ENCODE measurements at regions not wholly inside any gene's neighbourhood (a gene's known extent, or its start where the extent isn't known, plus 50 kb on each side); places are given as distances from the start of the nearest gene placed in this dataset.
"Not testable (repeated sequence)": the region's sequence is repeated elsewhere in the genome, so short reads cannot be mapped to it uniquely, and the experiment has no call there.

GRCh38 chr14:97994020-97994531, 1196.9 kb downstream of the VRK1 start:
- TF ChIP-seq, protein P1, sequence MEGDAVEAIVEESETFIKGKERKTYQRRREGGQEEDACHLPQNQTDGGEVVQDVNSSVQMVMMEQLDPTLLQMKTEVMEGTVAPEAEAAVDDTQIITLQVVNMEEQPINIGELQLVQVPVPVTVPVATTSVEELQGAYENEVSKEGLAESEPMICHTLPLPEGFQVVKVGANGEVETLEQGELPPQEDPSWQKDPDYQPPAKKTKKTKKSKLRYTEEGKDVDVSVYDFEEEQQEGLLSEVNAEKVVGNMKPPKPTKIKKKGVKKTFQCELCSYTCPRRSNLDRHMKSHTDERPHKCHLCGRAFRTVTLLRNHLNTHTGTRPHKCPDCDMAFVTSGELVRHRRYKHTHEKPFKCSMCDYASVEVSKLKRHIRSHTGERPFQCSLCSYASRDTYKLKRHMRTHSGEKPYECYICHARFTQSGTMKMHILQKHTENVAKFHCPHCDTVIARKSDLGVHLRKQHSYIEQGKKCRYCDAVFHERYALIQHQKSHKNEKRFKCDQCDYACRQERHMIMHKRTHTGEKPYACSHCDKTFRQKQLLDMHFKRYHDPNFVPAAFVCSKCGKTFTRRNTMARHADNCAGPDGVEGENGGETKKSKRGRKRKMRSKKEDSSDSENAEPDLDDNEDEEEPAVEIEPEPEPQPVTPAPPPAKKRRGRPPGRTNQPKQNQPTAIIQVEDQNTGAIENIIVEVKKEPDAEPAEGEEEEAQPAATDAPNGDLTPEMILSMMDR (IDR thresholded peaks at IDR 0.05; ENCODE audit: insufficient read depth, low read length, poor library complexity, severe bottlenecking): no peak
- Histone ChIP-seq H3K36me3 (ENCODE audit: control insufficient read depth, insufficient read depth, low read length) (no peaks in the 10 kb centered on the region), H3K4me3 (replicated peaks; ENCODE audit: low read depth, low read length) (no peak overlapping the region), H3K27me3 (replicated peaks; ENCODE audit: control insufficient read depth, insufficient read depth, low read length) (no peaks in the 10 kb centered on the region)
- no peak for DNase-seq (ENCODE audit: extremely low read depth, insufficient read length)

DNA sequence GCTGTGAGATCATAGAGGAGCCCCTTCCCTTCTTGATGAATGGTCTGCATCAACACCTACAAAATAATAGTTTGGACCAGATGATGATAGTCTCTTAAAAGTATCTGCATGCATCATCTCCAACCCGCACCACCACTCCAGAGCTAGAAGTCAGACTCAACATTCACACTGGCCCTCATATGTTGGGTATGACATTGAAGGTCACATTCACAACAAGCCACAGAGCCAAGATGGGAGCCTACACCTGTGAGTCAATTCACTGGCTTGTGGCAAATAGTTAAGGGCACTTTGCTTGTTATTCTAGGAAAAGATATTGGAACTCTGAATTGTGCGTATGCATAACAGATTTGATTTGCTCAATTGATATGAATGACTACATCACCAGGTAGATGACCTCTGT, 1197.9 kb downstream of the VRK1 start:
- no peak for DNase-seq (ENCODE audit: extremely low read depth, insufficient read length)
- TF ChIP-seq, protein P1 (IDR thresholded peaks at IDR 0.05; ENCODE audit: insufficient read depth, low read length, poor library complexity, severe bottlenecking): no peak
- H3K36me3 ChIP-seq (ENCODE audit: control insufficient read depth, insufficient read depth, low read length): no peaks in the 10 kb centered on the region
- H3K27me3 ChIP-seq (replicated peaks; ENCODE audit: control insufficient read depth, insufficient read depth, low read length): no peaks in the 10 kb centered on the region
- no peak overlapping the region for H3K4me3 ChIP-seq (replicated peaks; ENCODE audit: low read depth, low read length)

DNA sequence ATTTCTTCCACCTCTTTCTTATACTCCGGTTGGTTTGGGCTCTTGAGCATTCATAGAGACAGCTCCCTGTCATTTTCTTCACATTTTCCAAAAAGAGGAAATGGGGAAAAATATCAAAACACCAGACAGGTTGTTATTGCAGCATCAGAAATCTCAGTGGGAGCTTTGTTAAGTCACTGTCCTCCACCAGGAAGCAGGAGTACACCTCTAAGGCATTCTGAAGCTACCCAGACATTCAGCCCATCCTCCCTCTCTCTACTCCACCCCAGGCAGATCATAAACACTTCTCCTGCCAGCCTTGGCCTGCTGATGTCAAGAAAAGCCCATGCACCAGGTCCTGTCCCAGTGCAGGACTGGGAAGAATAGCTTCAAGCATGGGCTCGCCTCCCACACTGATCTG, 1198.3 kb downstream of the VRK1 start:
- H3K36me3 ChIP-seq (ENCODE audit: control insufficient read depth, insufficient read depth, low read length): no peaks in the 10 kb centered on the region
- no peak for DNase-seq (ENCODE audit: extremely low read depth, insufficient read length)
- TF ChIP-seq, protein P1 (IDR thresholded peaks at IDR 0.05; ENCODE audit: insufficient read depth, low read length, poor library complexity, severe bottlenecking): no peak
- H3K27me3 ChIP-seq (replicated peaks; ENCODE audit: control insufficient read depth, insufficient read depth, low read length): no peaks in the 10 kb centered on the region
- H3K4me3 ChIP-seq (replicated peaks; ENCODE audit: low read depth, low read length): no peak overlapping the region

DNA sequence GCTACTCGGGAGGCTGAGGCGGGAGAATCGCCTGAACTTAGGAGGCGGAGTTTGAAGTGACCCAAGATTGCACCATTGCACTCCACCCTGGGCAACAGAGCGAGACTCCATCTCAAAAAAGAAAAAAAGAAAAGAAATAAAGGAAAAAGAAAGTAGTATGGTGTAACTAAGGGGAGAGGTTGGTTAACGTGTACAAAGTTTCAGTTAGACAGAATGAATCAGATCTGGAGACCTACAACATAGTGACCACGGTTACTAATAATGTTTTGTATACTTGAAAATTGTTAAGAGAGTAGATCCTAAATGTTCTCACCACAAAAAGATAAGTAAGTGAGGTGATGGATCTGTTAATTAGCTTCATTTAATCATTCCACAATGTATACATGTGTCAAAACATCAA, 1208.8 kb downstream of the VRK1 start:
- TF ChIP-seq, protein P1 (IDR thresholded peaks at IDR 0.05; ENCODE audit: insufficient read depth, low read length, poor library complexity, severe bottlenecking): no peak
- H3K36me3 ChIP-seq (ENCODE audit: control insufficient read depth, insufficient read depth, low read length): no peaks in the 10 kb centered on the region
- no peak for DNase-seq (ENCODE audit: extremely low read depth, insufficient read length)
- no peak overlapping the region for H3K4me3 ChIP-seq (replicated peaks; ENCODE audit: low read depth, low read length)
- H3K27me3 ChIP-seq (replicated peaks; ENCODE audit: control insufficient read depth, insufficient read depth, low read length): no peaks in the 10 kb centered on the region

DNA sequence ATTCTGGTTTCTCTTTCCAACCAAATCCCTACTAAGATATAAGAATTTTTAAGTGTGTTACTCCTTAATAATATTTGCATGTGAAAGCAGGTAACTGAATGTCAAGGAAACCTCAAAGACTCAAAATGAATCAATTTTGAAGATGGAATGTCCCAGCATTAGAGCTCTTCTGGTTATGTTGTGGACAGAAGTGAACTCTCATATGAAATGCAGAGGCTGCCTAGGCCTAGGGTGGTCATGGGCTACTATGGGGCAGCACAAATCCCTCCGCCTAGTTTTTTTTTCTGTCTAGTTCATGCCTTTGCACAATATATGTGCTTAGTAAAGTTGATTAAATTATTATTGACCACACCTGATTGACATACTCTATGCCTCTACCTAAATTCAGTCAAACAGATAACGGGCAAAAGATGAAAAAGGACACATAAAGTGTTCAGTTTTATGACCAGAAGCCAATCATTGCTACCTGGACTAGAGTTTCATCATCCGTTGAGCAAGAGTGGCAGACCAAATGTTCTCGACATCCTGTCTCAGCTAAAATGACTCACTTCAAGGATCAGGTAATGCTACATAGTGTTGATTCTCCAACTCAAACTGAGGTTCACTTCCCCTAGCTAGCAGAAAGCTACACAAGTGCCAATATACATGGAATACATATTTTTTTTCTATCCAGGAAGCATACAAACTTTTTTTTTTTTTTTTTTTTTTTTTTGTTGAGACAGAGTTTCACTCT, 1211.4 kb downstream of the VRK1 start:
- TF ChIP-seq, protein P1 (IDR thresholded peaks at IDR 0.05; ENCODE audit: insufficient read depth, low read length, poor library complexity, severe bottlenecking): no peak
- no peaks in the 10 kb centered on the region for H3K36me3 ChIP-seq (ENCODE audit: control insufficient read depth, insufficient read depth, low read length)
- DNase-seq (ENCODE audit: extremely low read depth, insufficient read length): no peak

GRCh38 chr14:98009177-98009576, 1212.0 kb downstream of the VRK1 start:
- not testable (repeated sequence) for H3K36me3 ChIP-seq (ENCODE audit: control insufficient read depth, insufficient read depth, low read length); DNase-seq (ENCODE audit: extremely low read depth, insufficient read length); H3K27me3 ChIP-seq (replicated peaks; ENCODE audit: control insufficient read depth, insufficient read depth, low read length); H3K4me3 ChIP-seq (replicated peaks; ENCODE audit: low read depth, low read length)

More for the DNA sequence above, 1211.4 kb downstream of the VRK1 start:
- Histone ChIP-seq H3K4me3 (replicated peaks; ENCODE audit: low read depth, low read length) (no peak overlapping the region), H3K27me3 (replicated peaks; ENCODE audit: control insufficient read depth, insufficient read depth, low read length) (no peaks in the 10 kb centered on the region)

Measured in GM06990 (cell line).